ENCODE measurements at regions not wholly inside any gene's neighbourhood (a gene's known extent, or its start where the extent isn't known, plus 50 kb on each side); places are given as distances from the start of the nearest gene placed in this dataset.

DNA sequence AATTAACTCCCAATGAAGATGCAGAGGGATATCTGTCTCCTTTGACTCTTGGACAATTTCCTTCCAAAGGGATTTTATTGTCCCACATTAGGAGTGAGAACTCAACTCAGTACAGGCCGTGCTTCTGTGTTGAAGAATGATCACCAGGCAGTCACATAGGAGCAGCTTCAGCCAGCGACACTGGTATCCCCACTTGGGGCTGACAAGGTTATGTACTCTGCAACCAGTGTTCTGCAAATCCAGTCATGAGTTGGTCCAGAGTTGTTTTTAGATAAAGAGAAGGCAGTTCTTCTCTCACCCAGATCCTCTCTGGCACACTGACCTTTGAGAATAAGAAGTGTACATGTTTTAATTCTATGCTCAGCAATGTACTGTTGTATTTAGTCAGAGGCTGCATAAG, 415.8 kb downstream of the SETD4 start:
- TF ChIP-seq CTCF (IDR thresholded peaks at IDR 0.05; ENCODE audit: low read depth, low read length), result no peak
- no peak for TF ChIP-seq POLR2A (IDR thresholded peaks at IDR 0.05; ENCODE audit: extremely low read depth, insufficient read length)
- no peak for TF ChIP-seq MAX (IDR thresholded peaks at IDR 0.05; ENCODE audit: low read depth, low read length)
